Colonic mucosa (tissue), 4 donors: ENCODE measurements at regions not wholly inside any gene's neighbourhood (a gene's known extent, or its start where the extent isn't known, plus 50 kb on each side); places are given as distances from the start of the nearest gene placed in this dataset.

Experiments used
- DNase-seq: peaks from one replicate; pipeline ENCODE4 v3.0.0-alpha.2; 2020
- H3K27ac ChIP-seq: fragments of 200-600 bp; one replicate; pipeline ENCODE4 v1.8.0; 2021
- H3K27me3 ChIP-seq: fragments of 200-600 bp; one replicate; pipeline ENCODE4 v1.8.0; 2021
- H3K36me3 ChIP-seq: fragments of 200-600 bp; one replicate; pipeline ENCODE4 v1.8.0; 2021
- H3K4me1 ChIP-seq: fragments of 200-600 bp; one replicate; pipeline ENCODE4 v1.8.0; 2021; ENCODE audit warnings: mild to moderate bottlenecking
- H3K4me3 ChIP-seq: fragments of 200-600 bp; one replicate; pipeline ENCODE4 v1.8.0; 2021
- H3K9ac ChIP-seq, 2 donors: one replicate each; pipeline ENCODE4 v1.7.0; 2013; ENCODE audit warnings: control low read depth in 2 of 2, low read depth in 2 of 2, low read length in 2 of 2
- H3K9me3 ChIP-seq: fragments of 200-600 bp; one replicate; pipeline ENCODE4 v1.8.0; 2021
- CTCF ChIP-seq: fragments of 200-600 bp; IDR thresholded peaks from one replicate; pipeline ENCODE4 v1.8.0; 2022; ENCODE audit warnings: antibody characterized with exemption, mild to moderate bottlenecking
- intact Hi-C: fragments of 100-400 bp; cut with DNase I; formaldehyde crosslinking; loops from one replicate; pipeline ENCODE4 v1.14.1; 2022
- donor health status: healthy.
- donor health status: DM: no; HTN: no; CAD: no.
- donor health status: DM: no; HTN: no; CAD: no.

- intact Hi-C loops, result no loop called here
- no peaks in the 10 kb centered on the region for H3K27me3 ChIP-seq
- H3K27ac ChIP-seq, result no peak overlapping the region
- no peak overlapping the region for H3K9ac ChIP-seq
- H3K4me3 ChIP-seq, result no peak overlapping the region
- TF ChIP-seq CTCF, result no peak
- no peaks in the 10 kb centered on the region for H3K9me3 ChIP-seq
- H3K36me3 ChIP-seq, result no peaks in the 10 kb centered on the region
- peak; percentile 32 for DNase-seq
- H3K4me1 ChIP-seq, result peaks cover 3% of the 10 kb centered on the region
Observed at GRCh38 chr4:45650545-45650944, 473.3 kb downstream of the GABRG1 start.

GRCh38 chr4:45648846-45649245 is 475.0 kb downstream of the GABRG1 start:
- peaks cover 3% of the 10 kb centered on the region for H3K4me1 ChIP-seq
- H3K36me3 ChIP-seq, result no peaks in the 10 kb centered on the region
- DNase-seq, result no peak
- intact Hi-C loops, result no loop called here
- no peak overlapping the region for H3K9ac ChIP-seq
- H3K27ac ChIP-seq, result no peak overlapping the region
- TF ChIP-seq CTCF, result no peak
- no peaks in the 10 kb centered on the region for H3K9me3 ChIP-seq
- no peak overlapping the region for H3K4me3 ChIP-seq
- no peaks in the 10 kb centered on the region for H3K27me3 ChIP-seq

GRCh38 chr4:45647823-45648222 is 476.0 kb downstream of the GABRG1 start:
- no peaks in the 10 kb centered on the region for H3K27me3 ChIP-seq
- intact Hi-C loops, result no loop called here
- H3K4me3 ChIP-seq, result no peak overlapping the region
- no peak for DNase-seq
- peak overlapping the region; percentile 78 for H3K27ac ChIP-seq
- no peak for TF ChIP-seq CTCF
- no peaks in the 10 kb centered on the region for H3K36me3 ChIP-seq
- H3K4me1 ChIP-seq, result peaks cover 3% of the 10 kb centered on the region
- peak overlapping the region in 1 of 2 donors; percentile 23 for H3K9ac ChIP-seq
- H3K9me3 ChIP-seq, result no peaks in the 10 kb centered on the region

- H3K27me3 ChIP-seq, result no peaks in the 10 kb centered on the region
- intact Hi-C loops, result no loop called here
- no peak for DNase-seq
- no peaks in the 10 kb centered on the region for H3K9me3 ChIP-seq
- peak overlapping the region; percentile 78 for H3K27ac ChIP-seq
- no peak for TF ChIP-seq CTCF
- peak overlapping the region; percentile 1 for H3K4me3 ChIP-seq
- H3K36me3 ChIP-seq, result no peaks in the 10 kb centered on the region
- peaks cover 3% of the 10 kb centered on the region for H3K4me1 ChIP-seq
- H3K9ac ChIP-seq, result peak overlapping the region in 1 of 2 donors; percentile 21
Observed at GRCh38 chr4:45646885-45647590, 476.8 kb downstream of the GABRG1 start.

GRCh38 chr4:45640281-45640680 is 483.6 kb downstream of the GABRG1 start:
- intact Hi-C loops, result no loop called here
- H3K36me3 ChIP-seq, result no peaks in the 10 kb centered on the region
- no peak overlapping the region for H3K27ac ChIP-seq
- DNase-seq, result no peak
- H3K27me3 ChIP-seq, result no peaks in the 10 kb centered on the region
- no peak for TF ChIP-seq CTCF
- no peak overlapping the region for H3K9ac ChIP-seq
- H3K4me3 ChIP-seq, result no peak overlapping the region
- no peaks in the 10 kb centered on the region for H3K4me1 ChIP-seq
- H3K9me3 ChIP-seq, result no peaks in the 10 kb centered on the region
